ENCODE measurements at regions not wholly inside any gene's neighbourhood (a gene's known extent, or its start where the extent isn't known, plus 50 kb on each side); places are given as distances from the start of the nearest gene placed in this dataset.
"Not testable (repeated sequence)": the region's sequence is repeated elsewhere in the genome, so short reads cannot be mapped to it uniquely, and the experiment has no call there.

GRCh38 chr4:124169524-124169923, 543.0 kb downstream of the ANKRD50 start:
- TF ChIP-seq CTCF (conservative IDR thresholded peaks at IDR 0.05; ENCODE audit: low read length); EZH2phosphoT487 (IDR thresholded peaks at IDR 0.05; ENCODE audit: borderline replicate concordance, low read depth, low read length): not testable (repeated sequence)

Measured in OCI-LY7 (cell line).